ELR (cell line): ENCODE measurements at regions not wholly inside any gene's neighbourhood (a gene's known extent, or its start where the extent isn't known, plus 50 kb on each side); places are given as distances from the start of the nearest gene placed in this dataset.

Experiments used
- DNase-seq: peaks from one replicate; pipeline ENCODE4 v3.0.0-alpha.2; 2015; ENCODE audit warnings: low read depth

- no peak for DNase-seq
Measured at GRCh38 chr9:86529496-86530275, 175.5 kb upstream of the TUT7 start.

- DNase-seq: no peak
Measured at GRCh38 chr9:86526021-86526420, 171.8 kb upstream of the TUT7 start.

GRCh38 chr9:86525182-86525581, 171.0 kb upstream of the TUT7 start:
- no peak for DNase-seq

- no peak for DNase-seq
Measured at GRCh38 chr9:86521977-86522376, 167.8 kb upstream of the TUT7 start.

GRCh38 chr9:86521322-86521721, 167.1 kb upstream of the TUT7 start:
- no peak for DNase-seq

- no peak for DNase-seq
Measured at GRCh38 chr9:86519066-86519615, 164.9 kb upstream of the TUT7 start.

- DNase-seq: no peak
Measured at GRCh38 chr9:86517475-86517874, 163.3 kb upstream of the TUT7 start.

- DNase-seq: no peak
Measured at GRCh38 chr9:86516564-86516963, 162.4 kb upstream of the TUT7 start.

- DNase-seq: no peak
Measured at GRCh38 chr9:86515221-86515620, 161.0 kb upstream of the TUT7 start.

GRCh38 chr9:86513429-86513828, 159.2 kb upstream of the TUT7 start:
- DNase-seq: no peak

GRCh38 chr9:86512929-86513328, 158.7 kb upstream of the TUT7 start:
- no peak for DNase-seq

GRCh38 chr9:86511614-86512360, 157.6 kb upstream of the TUT7 start:
- no peak for DNase-seq

- DNase-seq: no peak
Measured at GRCh38 chr9:86508208-86508903, 154.1 kb upstream of the TUT7 start.

- no peak for DNase-seq
Measured at GRCh38 chr9:86507212-86507630, 153.0 kb upstream of the TUT7 start.

GRCh38 chr9:86503942-86504341, 149.7 kb upstream of the TUT7 start:
- DNase-seq: no peak

- DNase-seq: no peak
Measured at GRCh38 chr9:86503314-86503713, 149.1 kb upstream of the TUT7 start.

GRCh38 chr9:86500667-86501435, 146.6 kb upstream of the TUT7 start:
- peak; percentile 74 for DNase-seq

GRCh38 chr9:86500031-86500430, 145.8 kb upstream of the TUT7 start:
- no peak for DNase-seq

GRCh38 chr9:86494644-86495111, 140.5 kb upstream of the TUT7 start:
- peak; percentile 8 for DNase-seq

- no peak for DNase-seq
Measured at GRCh38 chr9:86491468-86492266, 137.5 kb upstream of the TUT7 start.

GRCh38 chr9:86488794-86489193, 134.6 kb upstream of the TUT7 start:
- DNase-seq: no peak
